SH-SY5Y (cell line): ENCODE measurements at regions not wholly inside any gene's neighbourhood (a gene's known extent, or its start where the extent isn't known, plus 50 kb on each side); places are given as distances from the start of the nearest gene placed in this dataset.

Experiments
- GATA2 ChIP-seq: IDR thresholded peaks from 2 replicates; pipeline ENCODE4 v1.6.1; 2011; ENCODE audit warnings: mild to moderate bottlenecking, low read depth, low read length
- GATA3 ChIP-seq: IDR thresholded peaks from 2 replicates; pipeline ENCODE4 v1.6.1; 2011; ENCODE audit warnings: low read depth, mild to moderate bottlenecking, low read length, moderate library complexity

DNA sequence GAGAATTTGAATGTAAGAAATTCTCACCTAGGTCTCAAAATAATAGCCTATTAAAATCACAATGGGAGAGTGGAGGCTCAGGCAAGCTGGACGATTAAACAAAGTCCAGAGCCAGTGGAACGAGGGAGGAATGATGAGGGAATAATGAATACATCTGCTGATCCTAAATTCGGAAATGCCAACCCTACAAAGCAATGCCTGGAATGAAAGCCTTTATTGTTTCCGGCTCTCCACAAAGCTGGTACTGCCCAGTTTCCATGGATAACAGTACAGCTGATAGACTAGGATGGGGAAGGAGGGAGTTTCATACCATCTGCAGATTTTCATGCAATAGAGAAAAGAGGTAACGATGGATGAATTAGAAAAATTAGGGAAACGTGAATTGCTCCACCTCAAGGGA lies 356.1 kb downstream of the CBLN4 start:
- TF ChIP-seq GATA2 (no peak), GATA3 (no peak)
